Islet of Langerhans (tissue), 1 donor: ENCODE measurements at regions not wholly inside any gene's neighbourhood (a gene's known extent, or its start where the extent isn't known, plus 50 kb on each side); places are given as distances from the start of the nearest gene placed in this dataset.
"Not testable (repeated sequence)": the region's sequence is repeated elsewhere in the genome, so short reads cannot be mapped to it uniquely, and the experiment has no call there.

Experiments used
- FAIRE-seq: peaks from one replicate; lab custom pipeline; 2011; peaks lifted over from hg19 to GRCh38; lab: Jason Lieb, UNC

- FAIRE-seq, result peak; percentile 100
Observed at GRCh38 chr3:177676947-177677587, 479.8 kb upstream of the TBL1XR1 start.

GRCh38 chr3:177679568-177680471, 482.5 kb upstream of the TBL1XR1 start:
- FAIRE-seq, result no peak

DNA sequence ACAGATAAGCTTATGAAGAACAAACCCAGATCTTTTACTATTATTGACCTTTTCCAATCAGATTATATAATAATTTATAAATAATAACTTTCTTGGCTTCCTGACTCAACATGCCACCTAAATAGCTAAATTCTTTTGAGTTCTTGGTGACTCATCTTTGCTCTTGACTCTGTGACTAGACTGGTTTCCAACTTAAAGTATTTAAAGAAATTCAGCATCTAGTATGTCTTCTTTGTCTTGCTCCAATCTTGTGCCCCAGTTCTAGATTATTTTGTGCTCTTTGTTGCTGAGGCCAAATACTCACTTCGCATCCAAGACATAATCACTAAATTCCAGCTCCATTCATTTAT, 483.2 kb upstream of the TBL1XR1 start:
- FAIRE-seq, result no peak

GRCh38 chr3:177681156-177681555, 483.9 kb upstream of the TBL1XR1 start:
- FAIRE-seq, result no peak

DNA sequence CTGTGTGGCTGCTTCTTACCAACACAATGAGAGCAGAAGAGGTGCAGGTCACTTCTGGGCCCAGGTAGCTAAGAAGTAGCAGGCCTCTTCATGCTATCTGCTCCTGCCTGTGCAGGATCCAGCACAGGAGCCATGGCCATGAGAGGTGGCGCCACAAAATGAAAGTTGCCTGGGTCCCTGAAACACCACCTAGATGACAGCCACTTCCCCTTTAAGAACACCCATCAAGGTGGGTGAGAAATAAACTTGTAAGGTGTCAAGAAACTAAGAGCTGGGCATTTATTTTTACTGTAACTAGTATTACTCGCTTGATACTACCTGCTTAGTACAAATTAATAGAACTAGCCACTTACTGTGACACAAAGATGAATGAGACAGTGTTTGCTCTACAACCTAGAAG, 484.6 kb upstream of the TBL1XR1 start:
- FAIRE-seq, result no peak

- FAIRE-seq, result no peak
Observed at GRCh38 chr3:177683586-177683985, 486.3 kb upstream of the TBL1XR1 start.

GRCh38 chr3:177686671-177687070, 489.4 kb upstream of the TBL1XR1 start:
- FAIRE-seq, result no peak

DNA sequence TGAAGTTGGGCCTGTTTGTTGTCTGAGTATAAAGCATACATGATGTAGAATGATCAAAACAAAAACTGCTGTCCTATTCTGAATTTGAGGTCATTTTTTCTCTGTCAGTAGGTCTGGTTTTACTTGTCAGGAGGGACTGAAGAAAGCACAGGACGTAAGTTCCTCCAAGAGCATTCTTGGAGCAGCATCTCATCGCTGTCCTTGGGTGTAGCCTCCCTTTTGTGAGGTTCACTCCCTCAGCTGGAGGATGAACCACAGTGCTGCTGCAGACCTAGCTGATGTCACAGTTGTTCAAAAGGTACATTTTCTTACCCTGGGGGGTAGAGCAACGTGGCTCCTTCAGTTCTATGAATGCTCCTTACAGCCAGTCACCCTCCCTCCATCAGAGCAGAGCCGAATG, 490.0 kb upstream of the TBL1XR1 start:
- FAIRE-seq, result no peak

GRCh38 chr3:177688152-177688551, 490.9 kb upstream of the TBL1XR1 start:
- FAIRE-seq, result no peak

- no peak for FAIRE-seq
Observed at GRCh38 chr3:177689077-177689476, 491.8 kb upstream of the TBL1XR1 start.

GRCh38 chr3:177689869-177690268, 492.6 kb upstream of the TBL1XR1 start:
- FAIRE-seq, result no peak

- no peak for FAIRE-seq
Observed at GRCh38 chr3:177690306-177690705, 493.0 kb upstream of the TBL1XR1 start.

- no peak for FAIRE-seq
Observed at GRCh38 chr3:177692304-177692975, 495.2 kb upstream of the TBL1XR1 start.

DNA sequence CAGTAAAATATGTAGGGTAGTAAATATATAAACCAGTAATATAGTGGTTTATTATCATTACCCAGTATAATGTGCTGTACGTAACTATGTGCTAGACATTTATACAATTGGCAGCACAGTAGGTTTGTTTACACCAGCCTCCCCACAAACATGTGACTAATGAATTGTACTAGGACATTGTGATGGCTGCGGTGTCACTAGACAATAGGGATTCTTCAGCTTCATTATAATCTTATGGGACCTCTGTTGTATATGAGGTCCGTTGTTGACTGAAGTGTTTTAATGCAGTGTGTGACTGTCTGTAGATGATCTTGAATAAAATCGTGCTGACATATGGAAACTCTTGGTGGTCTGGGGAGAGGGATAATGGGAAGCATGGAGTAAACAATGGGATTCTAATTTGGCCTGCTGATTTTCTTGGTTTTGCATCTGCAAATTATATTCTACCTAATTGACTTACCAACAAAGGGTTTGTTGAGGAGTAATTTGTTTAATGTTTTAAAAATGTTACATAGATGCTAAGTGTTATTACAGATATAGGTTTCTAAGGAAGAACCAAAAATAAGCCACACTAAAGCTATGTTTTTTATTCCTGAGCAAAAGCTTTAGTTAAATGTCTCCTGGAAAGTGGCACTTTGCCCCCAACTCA, 496.5 kb upstream of the TBL1XR1 start:
- FAIRE-seq, result no peak

DNA sequence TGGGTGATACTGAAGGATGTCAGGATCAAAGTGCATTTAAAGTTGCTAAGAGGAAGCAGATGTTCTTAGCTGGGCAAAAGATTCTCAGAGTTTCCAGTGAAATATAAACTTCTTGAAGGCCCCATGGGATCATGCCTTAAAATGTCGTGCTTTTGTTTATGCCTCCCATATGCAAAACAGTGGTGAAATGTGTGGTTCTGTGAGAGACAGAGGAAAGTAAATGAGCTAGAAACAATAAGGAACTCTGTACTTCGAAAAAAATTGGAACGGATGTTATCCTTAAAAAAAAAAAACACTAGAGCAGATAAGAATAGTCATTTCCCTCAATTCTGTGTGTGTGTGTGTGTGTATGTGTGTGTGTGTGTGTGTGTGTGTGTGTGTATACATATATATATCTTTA, 497.0 kb upstream of the TBL1XR1 start:
- FAIRE-seq, result no peak

DNA sequence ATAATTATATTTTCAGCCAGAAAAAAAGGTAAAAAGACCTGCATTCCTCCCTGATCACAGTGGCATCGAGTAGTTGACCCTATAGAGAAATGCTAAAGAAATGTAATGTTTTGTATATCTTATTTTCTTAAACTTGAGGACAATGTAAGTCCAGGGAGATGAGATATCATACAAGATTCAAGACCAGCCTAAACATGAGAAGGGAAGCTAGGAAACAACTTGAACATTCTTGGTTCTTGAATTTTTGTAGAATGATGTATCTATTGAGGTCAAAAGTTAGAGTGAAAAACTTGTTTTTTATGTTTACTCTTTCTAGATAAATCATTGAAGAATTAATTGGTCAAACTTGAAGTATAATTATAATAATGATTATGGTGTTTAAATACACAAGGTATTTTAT, 497.7 kb upstream of the TBL1XR1 start:
- FAIRE-seq, result no peak

- no peak for FAIRE-seq
Observed at GRCh38 chr3:177700117-177700516, 502.8 kb upstream of the TBL1XR1 start.

DNA sequence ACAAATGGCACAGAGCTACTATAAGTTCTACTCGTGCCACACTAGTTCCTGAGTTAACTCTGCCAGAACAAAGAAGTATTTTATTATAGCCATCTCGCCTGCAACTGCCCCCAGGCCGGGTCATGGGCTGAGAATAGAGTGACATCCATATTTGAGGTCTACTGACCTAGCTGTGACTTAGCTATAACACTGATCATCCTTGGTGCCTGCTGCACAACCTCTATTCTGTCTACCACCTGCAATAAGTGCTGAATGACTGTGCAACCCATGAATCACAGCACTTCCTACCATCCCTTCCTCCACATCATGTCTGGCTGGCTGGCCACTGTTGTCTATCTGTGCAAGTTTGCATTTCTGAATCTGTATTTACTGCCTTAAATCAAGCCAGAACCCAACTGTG, 506.5 kb upstream of the TBL1XR1 start:
- FAIRE-seq, result no peak

- no peak for FAIRE-seq
Observed at GRCh38 chr3:177705976-177706823, 508.9 kb upstream of the TBL1XR1 start.

DNA sequence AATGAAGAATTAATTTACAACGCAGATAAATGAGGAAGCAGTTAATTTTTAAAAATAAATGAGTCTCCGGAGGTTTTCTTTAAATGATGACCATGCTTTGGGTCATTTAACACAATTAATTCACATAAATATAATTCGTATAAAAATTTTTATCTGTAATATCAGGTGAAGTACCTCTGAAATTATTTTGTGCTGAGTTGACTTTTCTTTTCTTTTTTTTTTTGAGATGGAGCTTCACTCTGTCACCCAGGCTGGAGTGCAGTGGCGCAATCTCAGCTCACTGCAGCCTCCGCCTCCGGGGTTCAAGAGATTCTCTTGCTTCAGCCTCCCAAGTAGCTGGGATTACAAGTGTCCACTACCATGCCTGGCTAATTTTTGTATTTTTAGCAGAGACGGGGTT, 512.2 kb upstream of the TBL1XR1 start:
- not testable (repeated sequence) for FAIRE-seq

DNA sequence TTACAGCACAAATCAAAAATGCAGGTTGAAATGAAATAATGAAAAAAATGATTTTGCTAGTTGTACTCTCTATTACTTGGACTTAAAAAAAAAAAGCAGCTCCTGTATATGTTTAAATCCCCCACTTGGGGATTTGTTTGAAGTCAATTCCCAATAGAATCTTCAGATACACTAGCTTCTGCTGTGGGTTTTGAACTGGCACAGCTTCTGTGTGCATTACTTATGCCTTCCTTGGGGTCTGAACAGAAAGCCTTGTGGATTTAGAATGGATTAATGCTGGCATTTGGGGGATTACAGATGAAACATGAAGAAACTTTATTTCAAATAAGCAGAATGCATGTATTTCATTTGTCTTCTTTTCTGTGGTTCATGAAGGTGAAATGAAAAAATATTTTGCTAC, 513.2 kb upstream of the TBL1XR1 start:
- FAIRE-seq, result no peak

DNA sequence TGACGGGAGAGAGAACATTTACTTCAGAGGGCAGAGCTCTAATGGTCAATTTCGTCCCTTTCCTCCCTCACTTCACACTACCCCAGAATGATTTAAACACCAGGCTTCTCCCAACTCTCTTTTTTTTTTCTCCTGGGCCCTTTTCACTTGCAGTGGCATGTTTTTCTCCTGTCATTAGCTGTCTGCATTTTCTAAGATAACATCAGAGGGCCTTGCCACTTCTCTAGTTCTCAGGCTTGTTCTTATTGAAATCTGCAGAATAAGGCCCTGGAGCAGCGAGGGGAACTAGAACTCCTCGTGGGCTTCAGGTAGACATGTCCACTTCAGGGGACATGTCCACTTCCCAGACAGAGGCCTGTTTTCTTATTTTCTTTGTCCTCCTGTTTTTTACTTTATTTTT, 514.4 kb upstream of the TBL1XR1 start:
- FAIRE-seq, result no peak
